WTC11 (cell line): ENCODE measurements at regions not wholly inside any gene's neighbourhood (a gene's known extent, or its start where the extent isn't known, plus 50 kb on each side); places are given as distances from the start of the nearest gene placed in this dataset.
"Not testable (repeated sequence)": the region's sequence is repeated elsewhere in the genome, so short reads cannot be mapped to it uniquely, and the experiment has no call there.

Source experiments
- ATAC-seq: fragments of 200-7000 bp; cut with Tn5 transposase; 2 replicates; pipeline ENCODE4 v1.10.0; 2021; ENCODE audit warnings: mild to moderate bottlenecking, moderate library complexity
- CTCF ChIA-PET: fragments of 300-600 bp; sonication (Branson Sonifier 250); formaldehyde crosslinking; loops from one replicate; lab custom pipeline; 2021; ENCODE audit warnings: antibody characterized with exemption; lab: Charles Lee
- POLR2A ChIA-PET: fragments of 350-600 bp; sonication (Branson Sonifier 250); formaldehyde crosslinking; loops from one replicate; lab custom pipeline; 2021; ENCODE audit warnings: antibody characterized with exemption; lab: Charles Lee
- DNase-seq: peaks from one replicate; pipeline ENCODE4 v3.0.0; 2021; ENCODE audit warnings: low spot score
- H3K27ac Mint-ChIP-seq: 2 replicates; pipeline ENCODE4 v1.8.0; 2021; ENCODE audit warnings: mixed read lengths
- H3K27me3 Mint-ChIP-seq: 2 replicates; pipeline ENCODE4 v1.8.0; 2021; ENCODE audit warnings: low read depth, mild to moderate bottlenecking, moderate library complexity, mixed read lengths
- H3K36me3 Mint-ChIP-seq: 2 replicates; pipeline ENCODE4 v1.8.0; 2021; ENCODE audit warnings: mixed read lengths
- H3K4me1 Mint-ChIP-seq: 2 replicates; pipeline ENCODE4 v1.8.0; 2022; ENCODE audit warnings: mixed read lengths
- H3K4me3 Mint-ChIP-seq: 2 replicates; pipeline ENCODE4 v1.8.0; 2021; ENCODE audit warnings: mild to moderate bottlenecking, moderate library complexity, mixed read lengths
- H3K9me3 Mint-ChIP-seq: 2 replicates; pipeline ENCODE4 v1.8.0; 2021; ENCODE audit warnings: mixed read lengths
- AFF4 ChIP-seq: sonication (generic); formaldehyde crosslinking; IDR thresholded peaks from 2 replicates; pipeline ENCODE4 v1.8.1; 2023; ENCODE audit warnings: mild to moderate bottlenecking, missing genetic modification reagents, borderline replicate concordance
- ATF1 ChIP-seq: sonication (generic); formaldehyde crosslinking; IDR thresholded peaks from 2 replicates; pipeline ENCODE4 v1.8.1; 2023; ENCODE audit warnings: mild to moderate bottlenecking, moderate library complexity, missing genetic modification reagents
- ATF2 ChIP-seq: sonication (generic); formaldehyde crosslinking; IDR thresholded peaks from 2 replicates; pipeline ENCODE4 v1.8.1; 2022; ENCODE audit warnings: low read depth, missing genetic modification reagents, borderline replicate concordance
- ATF3 ChIP-seq: sonication (generic); formaldehyde crosslinking; conservative IDR thresholded peaks from 2 replicates; pipeline ENCODE4 v1.8.1; 2022; ENCODE audit warnings: mild to moderate bottlenecking, missing genetic modification reagents
- CREB1 ChIP-seq: sonication (generic); formaldehyde crosslinking; IDR thresholded peaks from 2 replicates; pipeline ENCODE4 v1.8.0; 2023; ENCODE audit warnings: mild to moderate bottlenecking, missing genetic modification reagents
- EMX1 ChIP-seq: fragments of 250-450 bp; sonication (Bioruptor Pico); IDR thresholded peaks from 2 replicates; pipeline ENCODE4 v1.8.0; 2021; ENCODE audit warnings: mild to moderate bottlenecking
- FOXK1 ChIP-seq: sonication (generic); formaldehyde crosslinking; IDR thresholded peaks from 2 replicates; pipeline ENCODE4 v1.8.0; 2022; ENCODE audit warnings: mild to moderate bottlenecking, moderate library complexity, missing genetic modification reagents
- FOXP1 ChIP-seq: sonication (generic); formaldehyde crosslinking; IDR thresholded peaks from 2 replicates; pipeline ENCODE4 v1.8.0; 2022; ENCODE audit warnings: missing genetic modification reagents, mild to moderate bottlenecking, moderate library complexity, borderline replicate concordance
- GTF2I ChIP-seq: fragments of 250-450 bp; sonication (Bioruptor Pico); conservative IDR thresholded peaks from 2 replicates; pipeline ENCODE4 v1.4.0; 2021; ENCODE audit warnings: mild to moderate bottlenecking
- IRF1 ChIP-seq: sonication (generic); formaldehyde crosslinking; IDR thresholded peaks from 2 replicates; pipeline ENCODE4 v1.8.0; 2023; ENCODE audit warnings: missing genetic modification reagents
- JUN ChIP-seq: sonication (generic); formaldehyde crosslinking; IDR thresholded peaks from 2 replicates; pipeline ENCODE4 v1.8.0; 2023; ENCODE audit warnings: mild to moderate bottlenecking, missing genetic modification reagents
- NFYB ChIP-seq: sonication (generic); formaldehyde crosslinking; conservative IDR thresholded peaks from 2 replicates; pipeline ENCODE4 v1.8.0; 2022; ENCODE audit warnings: low read depth, missing genetic modification reagents
- NR1H2 ChIP-seq: sonication (generic); formaldehyde crosslinking; IDR thresholded peaks from 2 replicates; pipeline ENCODE4 v1.9.0; 2021; ENCODE audit warnings: mild to moderate bottlenecking, moderate library complexity, missing genetic modification reagents
- NR2C2 ChIP-seq: sonication (generic); formaldehyde crosslinking; IDR thresholded peaks from 2 replicates; pipeline ENCODE4 v1.8.0; 2022; ENCODE audit warnings: mild to moderate bottlenecking, missing genetic modification reagents
- SOX15 ChIP-seq: fragments of 250-450 bp; sonication (Bioruptor Pico); IDR thresholded peaks from 2 replicates; pipeline ENCODE4 v1.9.0; 2021; ENCODE audit warnings: mild to moderate bottlenecking
- TP53 ChIP-seq: sonication (generic); formaldehyde crosslinking; IDR thresholded peaks from 2 replicates; pipeline ENCODE4 v1.8.1; 2023; ENCODE audit warnings: mild to moderate bottlenecking, missing genetic modification reagents
- USF2 ChIP-seq: sonication (generic); formaldehyde crosslinking; IDR thresholded peaks from 2 replicates; pipeline ENCODE4 v1.8.1; 2023; ENCODE audit warnings: mild to moderate bottlenecking, missing genetic modification reagents, moderate library complexity
- ZNF232 ChIP-seq: sonication (generic); formaldehyde crosslinking; IDR thresholded peaks from 2 replicates; pipeline ENCODE4 v1.8.0; 2022; ENCODE audit warnings: mild to moderate bottlenecking, missing genetic modification reagents
- ZNF512 ChIP-seq: sonication (generic); formaldehyde crosslinking; IDR thresholded peaks from 2 replicates; pipeline ENCODE4 v1.8.1; 2022; ENCODE audit warnings: missing genetic modification reagents, borderline replicate concordance
- ZNF671 ChIP-seq: fragments of 250-450 bp; sonication (Bioruptor Pico); IDR thresholded peaks from 2 replicates; pipeline ENCODE4 v1.8.0; 2021; ENCODE audit warnings: mild to moderate bottlenecking

GRCh38 chr18:4755848-4756247, 300.7 kb upstream of the DLGAP1 start:
- no peaks in the 10 kb centered on the region; the same call in 1 of the 2 replicates for H3K27me3 Mint-ChIP-seq
- no peak overlapping the region for H3K27ac Mint-ChIP-seq
- ChIA-PET POLR2A (no interaction called here), CTCF (no interaction called here)
- TF ChIP-seq EMX1 (no peak), IRF1 (CRISPR knock-in tag) (no peak), ZNF671 (CRISPR knock-in tag) (no peak), FOXP1 (CRISPR knock-in tag) (no peak)
- H3K36me3 Mint-ChIP-seq: peaks cover 7% of the 10 kb centered on the region; the same call in 1 of the 2 replicates
- DNase-seq (no peak), ATAC-seq (no peak)
- H3K4me1 Mint-ChIP-seq: no peaks in the 10 kb centered on the region
- H3K9me3 Mint-ChIP-seq: peaks cover 12% of the 10 kb centered on the region
- no peak overlapping the region for H3K4me3 Mint-ChIP-seq

- H3K4me3 Mint-ChIP-seq, H3K27ac Mint-ChIP-seq, POLR2A ChIA-PET, H3K36me3 Mint-ChIP-seq, H3K27me3 Mint-ChIP-seq, H3K4me1 Mint-ChIP-seq, DNase-seq, ATAC-seq, CTCF ChIA-PET: not testable (repeated sequence)
- H3K9me3 Mint-ChIP-seq: peaks cover 12% of the 10 kb centered on the region
These were observed 298.0 kb upstream of the DLGAP1 start for GRCh38 chr18:4753151-4753550.

- ATAC-seq: no peak
- DNase-seq: no peak
- Mint-ChIP-seq H3K9me3 (peaks cover 14% of the 10 kb centered on the region), H3K27me3 (no peaks in the 10 kb centered on the region), H3K36me3 (peaks cover 7% of the 10 kb centered on the region; the same call in 1 of the 2 replicates), H3K27ac (no peak overlapping the region), H3K4me1 (no peaks in the 10 kb centered on the region), H3K4me3 (no peak overlapping the region)
- no peak for TF ChIP-seq ATF3
- TF ChIP-seq ATF1: no peak
- TF ChIP-seq USF2 (CRISPR knock-in tag): peak; percentile 34; the same call in 1 of the 2 replicates
- ChIA-PET POLR2A (no interaction called here), CTCF (no interaction called here)
These were observed 296.4 kb upstream of the DLGAP1 start for GRCh38 chr18:4751523-4751922.

GRCh38 chr18:4750393-4751346, 295.6 kb upstream of the DLGAP1 start:
- CTCF ChIA-PET: interaction anchor here (1.1 to 2.1 kb wide), 2 partner anchors 273 to 979 kb away, joined by 3 to 10 read pairs; no protein-coding TSS in a partner anchor

More at GRCh38 chr18:4750393-4751346, 295.6 kb upstream of the DLGAP1 start:
- Mint-ChIP-seq H3K27me3 (no peaks in the 10 kb centered on the region), H3K4me1 (no peaks in the 10 kb centered on the region), H3K9me3 (peaks cover 18% of the 10 kb centered on the region), H3K4me3 (no peak overlapping the region), H3K27ac (no peak overlapping the region), H3K36me3 (peaks cover 7% of the 10 kb centered on the region; the same call in 1 of the 2 replicates)
- TF ChIP-seq SOX15 (CRISPR knock-in tag) (no peak), TP53 (CRISPR knock-in tag) (no peak), AFF4 (CRISPR knock-in tag) (no peak), NR1H2 (CRISPR knock-in tag) (no peak), JUN (CRISPR knock-in tag) (no peak), ATF2 (CRISPR knock-in tag) (no peak), NR2C2 (CRISPR knock-in tag) (no peak), ZNF512 (no peak), FOXK1 (CRISPR knock-in tag) (no peak), GTF2I (CRISPR knock-in tag) (no peak), ZNF232 (CRISPR knock-in tag) (no peak), CREB1 (CRISPR knock-in tag) (no peak), NFYB (no peak)
- no peak for DNase-seq
- ATAC-seq: no peak
- POLR2A ChIA-PET: no interaction called here
